ENCODE measurements at regions not wholly inside any gene's neighbourhood (a gene's known extent, or its start where the extent isn't known, plus 50 kb on each side); places are given as distances from the start of the nearest gene placed in this dataset.
A peak's percentile ranks its signal among the peaks of the same experiment; 100 is the strongest.

DNA sequence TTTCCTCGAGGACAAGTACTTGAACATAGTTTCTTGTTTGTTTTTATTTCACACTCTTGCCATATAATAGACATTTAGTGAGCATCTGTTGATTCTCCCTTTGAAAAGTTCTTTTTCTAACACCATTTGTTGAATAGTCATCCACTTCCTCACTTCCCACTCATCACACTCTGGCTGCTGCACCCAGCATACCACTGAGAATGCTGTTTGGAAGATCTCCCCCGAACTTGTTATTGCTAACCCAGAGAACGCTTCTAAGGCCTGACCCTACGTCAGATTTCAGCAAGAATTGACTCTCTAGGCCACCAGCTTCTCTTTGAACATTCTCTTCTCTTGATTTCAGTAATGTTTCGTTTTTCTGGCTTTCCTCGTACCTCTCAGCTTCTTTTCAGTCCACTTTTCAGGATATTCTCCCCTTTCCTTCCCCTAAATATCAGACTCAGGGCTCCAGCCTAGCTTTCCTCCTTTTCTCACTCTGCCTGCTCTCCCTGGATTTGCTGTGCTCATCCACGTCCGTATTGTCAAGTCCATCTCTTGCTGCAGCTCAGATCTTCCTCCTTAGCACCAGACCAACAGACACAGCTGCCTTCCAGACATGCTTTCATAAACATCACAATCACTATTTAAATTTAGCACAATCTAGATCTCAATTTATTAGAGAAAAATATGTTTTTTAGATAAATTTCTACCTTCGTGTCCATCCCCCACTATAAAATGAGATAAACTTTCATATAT is 94.0 kb upstream of the SLC38A4 start:
- H3K27ac ChIP-seq (ENCODE audit: low read depth in 1 of 2, low read length in 2 of 2) = no peak overlapping the region
- Mint-ChIP-seq H3K27me3 (ENCODE audit: low read depth in 3 of 3) (peaks cover 0 to 2% (median 0%) of the 10 kb centered on the region in 3 donors), H3K27ac (peak overlapping the region in 1 of 7 donors; percentile 27), H3K36me3 (no peaks in the 10 kb centered on the region), H3K4me3 (no peak overlapping the region), H3K9me3 (peaks cover 0 to 3% (median 0%) of the 10 kb centered on the region in 7 donors), H3K4me1 (peaks cover 6% of the 10 kb centered on the region)
- no peaks in the 10 kb centered on the region for H4K20me1 ChIP-seq (ENCODE audit: insufficient read depth, low read length)
- no peak overlapping the region for H2AFZ ChIP-seq (ENCODE audit: insufficient read depth, low read depth, low read length, poor library complexity, severe bottlenecking)
- 98% methylated on average over 7 of the region's 9 CpGs for WGBS (ENCODE audit: insufficient coverage)
- DNase-seq = no peak
- TF ChIP-seq, protein P1, sequence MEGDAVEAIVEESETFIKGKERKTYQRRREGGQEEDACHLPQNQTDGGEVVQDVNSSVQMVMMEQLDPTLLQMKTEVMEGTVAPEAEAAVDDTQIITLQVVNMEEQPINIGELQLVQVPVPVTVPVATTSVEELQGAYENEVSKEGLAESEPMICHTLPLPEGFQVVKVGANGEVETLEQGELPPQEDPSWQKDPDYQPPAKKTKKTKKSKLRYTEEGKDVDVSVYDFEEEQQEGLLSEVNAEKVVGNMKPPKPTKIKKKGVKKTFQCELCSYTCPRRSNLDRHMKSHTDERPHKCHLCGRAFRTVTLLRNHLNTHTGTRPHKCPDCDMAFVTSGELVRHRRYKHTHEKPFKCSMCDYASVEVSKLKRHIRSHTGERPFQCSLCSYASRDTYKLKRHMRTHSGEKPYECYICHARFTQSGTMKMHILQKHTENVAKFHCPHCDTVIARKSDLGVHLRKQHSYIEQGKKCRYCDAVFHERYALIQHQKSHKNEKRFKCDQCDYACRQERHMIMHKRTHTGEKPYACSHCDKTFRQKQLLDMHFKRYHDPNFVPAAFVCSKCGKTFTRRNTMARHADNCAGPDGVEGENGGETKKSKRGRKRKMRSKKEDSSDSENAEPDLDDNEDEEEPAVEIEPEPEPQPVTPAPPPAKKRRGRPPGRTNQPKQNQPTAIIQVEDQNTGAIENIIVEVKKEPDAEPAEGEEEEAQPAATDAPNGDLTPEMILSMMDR (IDR thresholded peaks at IDR 0.05) = no peak
- H3K79me2 ChIP-seq (ENCODE audit: insufficient read depth, low read length) = no peaks in the 10 kb centered on the region
- H3K36me3 ChIP-seq (replicated peaks in 1 of 2; ENCODE audit: control insufficient read depth in 1 of 2, insufficient read depth in 2 of 2, low read length in 2 of 2) = no peaks in the 10 kb centered on the region
- H3K9ac ChIP-seq (ENCODE audit: insufficient read depth, low read length, poor library complexity, severe bottlenecking) = no peak overlapping the region
- no peak overlapping the region for H3K4me2 ChIP-seq (replicated peaks; ENCODE audit: extremely low read depth, low read length, poor library complexity, severe bottlenecking)
- peaks cover 0 to 5% of the 10 kb centered on the region in 2 donors for H3K4me1 ChIP-seq (ENCODE audit: control insufficient read depth in 1 of 2, insufficient read depth in 2 of 2, low read length in 2 of 2)
- no peak overlapping the region for H3K4me3 ChIP-seq (replicated peaks in 1 of 3; ENCODE audit: low read depth in 2 of 3, low read length in 3 of 3)
- H3K27me3 ChIP-seq (ENCODE audit: control insufficient read depth in 2 of 2, insufficient read depth in 2 of 2, low read length in 2 of 2) = no peaks in the 10 kb centered on the region
- intact Hi-C loops (cut with micrococcal nuclease) = no loop called here
- no peaks in the 10 kb centered on the region for H3K9me3 ChIP-seq (replicated peaks in 1 of 2; ENCODE audit: control insufficient read depth in 1 of 2, insufficient read depth in 1 of 2, low read length in 2 of 2)

DNA sequence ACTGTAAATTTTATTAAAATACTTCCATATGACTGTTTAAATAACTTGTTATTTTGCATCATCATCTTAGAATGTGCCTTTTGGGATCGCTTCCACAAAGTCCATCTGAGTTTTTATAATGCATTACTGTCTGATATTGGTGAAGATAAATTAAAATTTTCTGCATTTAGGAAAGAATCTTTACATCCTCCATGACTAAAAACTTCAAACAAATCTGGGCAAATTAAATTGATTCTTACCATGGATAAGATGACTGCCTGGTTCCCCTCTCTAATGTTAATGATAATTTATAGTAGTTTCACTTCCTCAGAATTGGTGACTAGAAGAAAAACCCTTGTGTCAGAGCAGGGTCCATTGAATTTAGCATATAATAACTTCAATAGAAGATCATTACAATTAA is 94.7 kb upstream of the SLC38A4 start:
- no peaks in the 10 kb centered on the region for H3K79me2 ChIP-seq (ENCODE audit: insufficient read depth, low read length)
- no peak overlapping the region for H3K4me2 ChIP-seq (replicated peaks; ENCODE audit: extremely low read depth, low read length, poor library complexity, severe bottlenecking)
- H2AFZ ChIP-seq (ENCODE audit: insufficient read depth, low read depth, low read length, poor library complexity, severe bottlenecking) = no peak overlapping the region
- Mint-ChIP-seq H3K9me3 (peaks cover 0 to 3% (median 0%) of the 10 kb centered on the region in 7 donors), H3K4me1 (peaks cover 6% of the 10 kb centered on the region), H3K4me3 (no peak overlapping the region), H3K27ac (peak overlapping the region in 1 of 7 donors; percentile 67), H3K27me3 (ENCODE audit: low read depth in 3 of 3) (peaks cover 0 to 2% (median 0%) of the 10 kb centered on the region in 3 donors), H3K36me3 (no peaks in the 10 kb centered on the region)
- H3K36me3 ChIP-seq (replicated peaks in 1 of 2; ENCODE audit: control insufficient read depth in 1 of 2, insufficient read depth in 2 of 2, low read length in 2 of 2) = no peaks in the 10 kb centered on the region
- no peak overlapping the region for H3K4me3 ChIP-seq (replicated peaks in 1 of 3; ENCODE audit: low read depth in 2 of 3, low read length in 3 of 3)
- no peak overlapping the region for H3K27ac ChIP-seq (ENCODE audit: low read depth in 1 of 2, low read length in 2 of 2)
- H3K4me1 ChIP-seq (ENCODE audit: control insufficient read depth in 1 of 2, insufficient read depth in 2 of 2, low read length in 2 of 2) = peaks cover 0 to 5% of the 10 kb centered on the region in 2 donors
- no peak overlapping the region for H3K9ac ChIP-seq (ENCODE audit: insufficient read depth, low read length, poor library complexity, severe bottlenecking)
- H3K27me3 ChIP-seq (ENCODE audit: control insufficient read depth in 2 of 2, insufficient read depth in 2 of 2, low read length in 2 of 2) = no peaks in the 10 kb centered on the region
- TF ChIP-seq, protein P1 (IDR thresholded peaks at IDR 0.05) = no peak
- no CpG with 5 or more reads among the region's 1 CpG for WGBS (ENCODE audit: insufficient coverage)
- DNase-seq = peak in 2 of 3 donors; percentile 9 to 10
- intact Hi-C loops (cut with micrococcal nuclease) = no loop called here
- H3K9me3 ChIP-seq (replicated peaks in 1 of 2; ENCODE audit: control insufficient read depth in 1 of 2, insufficient read depth in 1 of 2, low read length in 2 of 2) = no peaks in the 10 kb centered on the region
- no peaks in the 10 kb centered on the region for H4K20me1 ChIP-seq (ENCODE audit: insufficient read depth, low read length)

Measured in CD14-positive monocyte (primary cell).